IPS DF 6.9 (cell line): ENCODE measurements at regions not wholly inside any gene's neighbourhood (a gene's known extent, or its start where the extent isn't known, plus 50 kb on each side); places are given as distances from the start of the nearest gene placed in this dataset.

ENCODE experiments used
- DNase-seq: peaks from one replicate; pipeline ENCODE4 v3.0.0-alpha.2; 2013; ENCODE audit warnings: low read depth, low spot score
- H3K27ac ChIP-seq: one replicate; pipeline ENCODE4 v1.5.1; 2013; ENCODE audit warnings: low read length, control low read depth
- H3K27me3 ChIP-seq: 2 replicates; pipeline ENCODE4 v1.6.1; 2013; ENCODE audit warnings: mild to moderate bottlenecking, low read length; ENCODE audit not compliant: control insufficient read depth, insufficient read depth
- H3K36me3 ChIP-seq: 2 replicates; pipeline ENCODE4 v1.6.1; 2013; ENCODE audit warnings: low read length; ENCODE audit not compliant: control insufficient read depth, insufficient read depth
- H3K4me1 ChIP-seq: 2 replicates; pipeline ENCODE4 v1.6.1; 2013; ENCODE audit warnings: low read length; ENCODE audit not compliant: control insufficient read depth, insufficient read depth
- H3K4me3 ChIP-seq: 2 replicates; pipeline ENCODE4 v1.5.1; 2013; ENCODE audit warnings: mild to moderate bottlenecking, low read length
- H3K9me3 ChIP-seq: 2 replicates; pipeline ENCODE4 v1.6.1; 2013; ENCODE audit warnings: low read length, inconsistent platforms; ENCODE audit not compliant: control insufficient read depth, insufficient read depth
- WGBS: extraction: QIAGEN DNeasy Blood & Tissue Kit; methylation state at CpG from one replicate; pipeline ENCODE4 v1.1.7; 2013; ENCODE audit warnings: mixed read lengths, missing lambda C conversion rate; ENCODE audit not compliant: insufficient read length, insufficient coverage; 5-methylcytosine and 5-hydroxymethylcytosine counted together

DNA sequence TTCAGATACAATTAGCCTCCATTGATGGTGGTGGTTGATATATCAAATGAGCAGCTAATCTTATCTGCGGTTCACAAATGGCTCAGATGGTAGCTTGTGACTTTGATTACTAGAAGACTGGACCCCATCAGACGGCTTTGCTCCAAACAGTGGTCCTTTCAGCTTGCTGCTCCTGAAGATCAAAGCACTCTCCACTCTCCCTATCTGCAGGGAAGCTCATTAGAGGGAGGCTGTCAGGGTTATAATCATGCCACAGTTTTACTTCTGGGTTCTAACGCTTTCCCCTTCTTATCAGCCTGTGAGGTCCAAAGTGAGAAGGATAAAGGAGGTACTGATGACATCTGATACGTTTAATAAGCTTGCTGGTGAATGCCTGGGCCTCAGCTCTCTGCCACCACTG, 247.1 kb upstream of the NT5C1B start:
- Histone ChIP-seq H3K9me3 (no peaks in the 10 kb centered on the region), H3K27me3 (no peaks in the 10 kb centered on the region), H3K4me3 (no peak overlapping the region), H3K36me3 (no peaks in the 10 kb centered on the region), H3K4me1 (peaks cover 5% of the 10 kb centered on the region), H3K27ac (no peak overlapping the region)
- DNase-seq: no peak
- no CpG with 5 or more reads among the region's 4 CpGs for WGBS

- Histone ChIP-seq H3K27me3 (no peaks in the 10 kb centered on the region), H3K9me3 (no peaks in the 10 kb centered on the region), H3K36me3 (no peaks in the 10 kb centered on the region), H3K27ac (no peak overlapping the region), H3K4me1 (peaks cover 5% of the 10 kb centered on the region), H3K4me3 (no peak overlapping the region)
- no CpG with 5 or more reads among the region's 2 CpGs for WGBS
- no peak for DNase-seq
Observed at GRCh38 chr2:18835787-18836186, 246.4 kb upstream of the NT5C1B start.

DNA sequence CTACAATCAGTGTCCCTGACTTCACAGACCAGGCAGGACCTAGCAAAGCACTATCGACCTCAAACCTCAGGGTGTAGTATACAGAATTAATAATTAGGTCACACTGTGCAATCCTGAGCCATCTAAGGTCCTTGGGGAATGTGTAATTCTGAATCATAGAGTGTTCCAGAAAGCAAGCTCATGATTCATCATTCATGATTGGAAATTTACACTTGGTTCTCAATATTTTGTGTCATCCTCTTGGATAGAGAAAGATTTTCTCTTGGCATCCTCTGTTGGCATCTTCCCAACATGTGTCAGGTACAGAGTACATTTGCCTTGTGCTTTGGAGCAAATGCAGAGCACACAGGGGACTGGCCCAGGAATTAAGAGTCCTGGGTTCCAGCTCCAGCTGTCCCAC, 245.0 kb upstream of the NT5C1B start:
- H3K9me3 ChIP-seq: no peaks in the 10 kb centered on the region
- H3K27ac ChIP-seq: no peak overlapping the region
- no CpG with 5 or more reads among the region's 1 CpG for WGBS
- H3K27me3 ChIP-seq: no peaks in the 10 kb centered on the region
- H3K4me1 ChIP-seq: peaks cover 5% of the 10 kb centered on the region
- DNase-seq: no peak
- H3K4me3 ChIP-seq: no peak overlapping the region
- no peaks in the 10 kb centered on the region for H3K36me3 ChIP-seq

- DNase-seq: no peak
- no peak overlapping the region for H3K27ac ChIP-seq
- no peaks in the 10 kb centered on the region for H3K27me3 ChIP-seq
- peaks cover 5% of the 10 kb centered on the region for H3K4me1 ChIP-seq
- no CpG with 5 or more reads among the region's 2 CpGs for WGBS
- no peaks in the 10 kb centered on the region for H3K9me3 ChIP-seq
- H3K36me3 ChIP-seq: no peaks in the 10 kb centered on the region
- no peak overlapping the region for H3K4me3 ChIP-seq
Observed at GRCh38 chr2:18833941-18834340, 244.6 kb upstream of the NT5C1B start.

DNA sequence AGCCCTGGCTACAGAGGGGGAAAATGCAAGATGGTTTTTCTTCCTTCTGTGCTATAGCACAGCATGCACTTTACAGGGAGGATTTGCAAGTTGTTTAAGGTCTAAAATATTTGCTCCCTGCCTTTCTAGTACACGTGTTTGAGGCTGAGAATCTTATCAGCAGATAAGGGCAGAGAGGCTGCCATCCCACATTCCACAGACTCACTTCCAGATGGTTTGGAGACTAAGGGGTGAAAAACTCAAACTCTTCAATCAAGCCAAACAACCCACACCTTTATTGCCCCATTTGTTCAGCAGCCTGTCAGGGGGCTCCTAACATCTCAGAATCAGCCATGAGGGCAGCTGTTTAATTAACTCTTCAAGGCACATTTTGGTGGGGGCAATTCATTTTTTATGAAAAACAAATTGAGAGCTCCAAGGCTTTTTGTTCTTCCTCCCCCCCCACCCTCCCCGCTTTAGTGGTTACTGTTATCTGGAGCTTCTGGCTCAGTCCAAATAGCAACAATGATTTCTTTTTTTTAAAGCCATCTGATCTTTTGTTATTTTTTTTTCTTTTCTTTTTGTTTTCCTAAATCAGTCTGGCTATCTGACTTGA, 242.6 kb upstream of the NT5C1B start:
- Histone ChIP-seq H3K27me3 (no peaks in the 10 kb centered on the region), H3K27ac (no peak overlapping the region), H3K9me3 (no peaks in the 10 kb centered on the region), H3K4me1 (peaks cover 4% of the 10 kb centered on the region), H3K36me3 (no peaks in the 10 kb centered on the region), H3K4me3 (no peak overlapping the region)
- DNase-seq: no peak
- no CpG with 5 or more reads among the region's 2 CpGs for WGBS

- WGBS: no CpG with 5 or more reads among the region's 1 CpG
Observed at GRCh38 chr2:18830962-18831361, 241.6 kb upstream of the NT5C1B start.

GRCh38 chr2:18829976-18830375, 240.6 kb upstream of the NT5C1B start:
- Histone ChIP-seq H3K4me1 (no peaks in the 10 kb centered on the region), H3K9me3 (no peaks in the 10 kb centered on the region), H3K27me3 (no peaks in the 10 kb centered on the region), H3K36me3 (no peaks in the 10 kb centered on the region), H3K4me3 (no peak overlapping the region), H3K27ac (no peak overlapping the region)
- DNase-seq: no peak
- WGBS: no CpG with 5 or more reads among the region's 1 CpG

More at GRCh38 chr2:18830962-18831361, 241.6 kb upstream of the NT5C1B start:
- no peak for DNase-seq
- Histone ChIP-seq H3K4me3 (no peak overlapping the region), H3K4me1 (no peaks in the 10 kb centered on the region), H3K9me3 (no peaks in the 10 kb centered on the region), H3K36me3 (no peaks in the 10 kb centered on the region), H3K27ac (no peak overlapping the region), H3K27me3 (no peaks in the 10 kb centered on the region)

DNA sequence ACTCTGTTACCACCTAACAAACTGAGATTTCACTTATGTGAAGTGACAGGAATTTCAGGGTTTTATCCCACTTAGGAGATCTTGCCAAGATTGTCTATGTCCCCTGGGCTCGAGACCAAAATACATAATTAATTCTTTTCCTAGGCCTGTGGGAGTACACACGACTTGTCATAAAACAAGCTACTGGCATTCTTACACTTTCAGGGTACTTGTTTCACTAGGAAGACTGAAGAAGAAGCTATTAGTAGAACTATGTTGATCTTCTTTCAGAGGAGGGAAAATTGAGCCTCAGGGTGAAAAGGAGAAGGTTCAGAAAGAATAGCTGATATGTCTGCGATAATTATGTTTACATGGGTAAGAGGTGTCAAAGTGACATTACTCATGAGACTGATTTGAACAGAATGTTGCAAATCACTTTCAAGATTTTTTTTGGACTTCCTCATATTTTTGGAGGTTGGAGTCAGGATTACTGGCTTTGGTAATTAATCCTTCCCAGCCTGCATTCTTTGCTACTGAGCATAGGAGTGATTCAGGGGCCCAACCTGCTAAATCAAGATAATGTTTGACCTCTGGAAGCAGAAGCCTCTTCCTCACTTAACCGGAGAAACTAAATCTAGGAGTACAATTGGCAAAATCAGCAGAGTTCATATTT, 240.0 kb upstream of the NT5C1B start:
- DNase-seq: no peak
- H3K4me1 ChIP-seq: no peaks in the 10 kb centered on the region
- no peaks in the 10 kb centered on the region for H3K9me3 ChIP-seq
- H3K36me3 ChIP-seq: no peaks in the 10 kb centered on the region
- WGBS: no CpG with 5 or more reads among the region's 4 CpGs
- no peak overlapping the region for H3K4me3 ChIP-seq
- no peak overlapping the region for H3K27ac ChIP-seq
- no peaks in the 10 kb centered on the region for H3K27me3 ChIP-seq

- no peak for DNase-seq
- no CpG with 5 or more reads among the region's 3 CpGs for WGBS
- Histone ChIP-seq H3K27ac (no peak overlapping the region), H3K36me3 (no peaks in the 10 kb centered on the region), H3K27me3 (no peaks in the 10 kb centered on the region), H3K4me3 (no peak overlapping the region), H3K9me3 (no peaks in the 10 kb centered on the region), H3K4me1 (no peaks in the 10 kb centered on the region)
Observed at GRCh38 chr2:18828296-18828695, 238.9 kb upstream of the NT5C1B start.

DNA sequence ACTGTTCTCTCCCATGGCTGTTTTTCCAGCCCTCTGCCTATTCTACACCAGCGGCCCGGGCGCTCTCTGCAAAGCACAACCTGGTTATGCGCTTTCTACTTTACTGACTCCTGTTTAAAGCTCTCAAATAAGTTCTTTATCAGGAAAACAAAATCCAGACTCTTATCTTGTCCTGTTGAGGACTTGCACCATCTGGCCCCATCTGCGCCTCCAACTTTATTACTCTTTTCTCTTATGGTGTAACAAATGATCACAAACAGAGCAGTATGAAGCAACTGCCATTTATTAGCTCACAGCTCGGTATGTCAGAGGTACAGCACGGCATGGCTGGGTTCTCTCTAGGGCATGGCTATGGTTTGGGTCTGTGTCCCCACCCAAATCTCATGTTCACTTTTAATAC, 236.5 kb upstream of the NT5C1B start:
- no peak overlapping the region for H3K4me3 ChIP-seq
- no CpG with 5 or more reads among the region's 7 CpGs for WGBS

GRCh38 chr2:18824915-18825314, 235.5 kb upstream of the NT5C1B start:
- H3K27me3 ChIP-seq: no peaks in the 10 kb centered on the region
- no peaks in the 10 kb centered on the region for H3K4me1 ChIP-seq
- no peaks in the 10 kb centered on the region for H3K36me3 ChIP-seq
- WGBS: no CpG with 5 or more reads among the region's 2 CpGs
- no peak for DNase-seq
- H3K4me3 ChIP-seq: no peak overlapping the region
- no peaks in the 10 kb centered on the region for H3K9me3 ChIP-seq
- H3K27ac ChIP-seq: no peak overlapping the region

More for the DNA sequence above, 236.5 kb upstream of the NT5C1B start:
- DNase-seq: no peak
- Histone ChIP-seq H3K9me3 (no peaks in the 10 kb centered on the region), H3K27ac (no peak overlapping the region), H3K36me3 (no peaks in the 10 kb centered on the region), H3K27me3 (no peaks in the 10 kb centered on the region), H3K4me1 (no peaks in the 10 kb centered on the region)
